ENCODE measurements at regions not wholly inside any gene's neighbourhood (a gene's known extent, or its start where the extent isn't known, plus 50 kb on each side); places are given as distances from the start of the nearest gene placed in this dataset.

DNA sequence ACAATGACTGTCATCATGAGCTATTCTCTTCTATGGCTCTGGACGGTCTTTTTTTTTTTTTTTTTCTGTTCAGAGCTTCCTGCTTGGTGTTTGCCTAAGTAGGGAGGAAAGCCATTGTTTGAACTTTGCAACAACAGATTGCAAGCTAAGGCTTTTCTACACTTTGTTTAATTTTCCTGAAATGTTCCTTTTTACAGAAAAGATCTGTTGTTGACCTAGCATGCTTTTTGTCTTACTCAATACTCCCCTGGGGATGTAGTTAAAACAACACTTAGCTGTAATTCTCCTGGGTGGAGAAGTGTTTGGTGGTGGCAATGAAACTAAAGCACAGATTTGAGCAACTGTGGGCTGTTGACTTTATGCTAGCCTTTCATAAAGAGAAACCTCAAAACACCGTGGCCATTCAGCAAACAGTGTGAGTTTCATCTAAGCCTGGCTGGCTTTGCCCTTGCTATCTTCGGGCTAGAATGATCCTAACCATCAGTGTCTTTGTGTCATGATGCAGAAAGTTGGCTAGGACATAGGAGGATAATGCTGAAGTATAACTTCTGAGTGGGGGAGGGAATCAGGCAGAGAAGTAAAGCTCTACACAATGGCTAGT lies 110.5 kb downstream of the ANXA3 start:
- TF ChIP-seq POLR2A (IDR thresholded peaks at IDR 0.05) (no peak), POLR2AphosphoS5 (IDR thresholded peaks at IDR 0.05) (no peak)
- TF ChIP-seq, protein P1, sequence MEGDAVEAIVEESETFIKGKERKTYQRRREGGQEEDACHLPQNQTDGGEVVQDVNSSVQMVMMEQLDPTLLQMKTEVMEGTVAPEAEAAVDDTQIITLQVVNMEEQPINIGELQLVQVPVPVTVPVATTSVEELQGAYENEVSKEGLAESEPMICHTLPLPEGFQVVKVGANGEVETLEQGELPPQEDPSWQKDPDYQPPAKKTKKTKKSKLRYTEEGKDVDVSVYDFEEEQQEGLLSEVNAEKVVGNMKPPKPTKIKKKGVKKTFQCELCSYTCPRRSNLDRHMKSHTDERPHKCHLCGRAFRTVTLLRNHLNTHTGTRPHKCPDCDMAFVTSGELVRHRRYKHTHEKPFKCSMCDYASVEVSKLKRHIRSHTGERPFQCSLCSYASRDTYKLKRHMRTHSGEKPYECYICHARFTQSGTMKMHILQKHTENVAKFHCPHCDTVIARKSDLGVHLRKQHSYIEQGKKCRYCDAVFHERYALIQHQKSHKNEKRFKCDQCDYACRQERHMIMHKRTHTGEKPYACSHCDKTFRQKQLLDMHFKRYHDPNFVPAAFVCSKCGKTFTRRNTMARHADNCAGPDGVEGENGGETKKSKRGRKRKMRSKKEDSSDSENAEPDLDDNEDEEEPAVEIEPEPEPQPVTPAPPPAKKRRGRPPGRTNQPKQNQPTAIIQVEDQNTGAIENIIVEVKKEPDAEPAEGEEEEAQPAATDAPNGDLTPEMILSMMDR (IDR thresholded peaks at IDR 0.05), result no peak

Measured in gastroesophageal sphincter (tissue), 3 donors.